NCI-H2107 treated with DMSO at 0.1 percent for 48 hours (cell line): ENCODE measurements at regions not wholly inside any gene's neighbourhood (a gene's known extent, or its start where the extent isn't known, plus 50 kb on each side); places are given as distances from the start of the nearest gene placed in this dataset.

Source experiments
- DNase-seq: peaks from one replicate; lab custom pipeline; 2025; ENCODE audit not compliant: unreplicated experiment; lab: John Stamatoyannopoulos, UW

DNA sequence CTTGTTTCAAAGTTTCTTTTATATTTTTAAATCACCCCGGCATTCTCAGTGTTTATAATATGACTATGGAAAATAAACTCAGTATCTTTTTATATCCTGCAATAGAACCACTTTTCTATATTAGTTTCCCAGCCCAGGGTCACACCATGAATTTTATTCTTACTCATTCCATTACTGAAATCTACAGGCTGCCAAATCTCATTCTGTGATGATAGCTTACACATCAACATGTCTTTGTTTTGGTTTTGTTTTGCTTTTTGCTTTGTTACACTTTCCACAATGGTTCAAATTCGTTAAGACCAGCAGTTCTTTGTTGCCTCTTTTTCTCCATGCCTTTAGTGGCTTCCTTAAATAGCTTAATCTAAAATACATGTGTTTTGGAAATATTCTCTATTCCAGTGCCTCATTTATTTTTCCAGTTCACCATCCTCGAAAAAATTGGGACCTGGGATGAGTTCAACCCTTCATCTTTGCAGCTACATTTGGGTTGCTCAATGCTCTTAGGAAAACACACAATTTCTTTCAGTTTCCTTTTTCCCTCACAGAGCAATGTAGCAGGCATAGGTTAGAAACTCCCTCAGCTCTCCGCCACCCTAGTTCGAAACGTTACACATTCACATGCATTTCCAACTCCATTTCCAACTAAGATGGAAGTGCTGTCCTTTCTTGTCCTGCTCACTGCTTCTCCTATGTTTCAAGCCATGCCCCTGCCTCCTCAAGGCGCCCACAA lies 1146.3 kb downstream of the MAT2B start:
- DNase-seq, result no peak

DNA sequence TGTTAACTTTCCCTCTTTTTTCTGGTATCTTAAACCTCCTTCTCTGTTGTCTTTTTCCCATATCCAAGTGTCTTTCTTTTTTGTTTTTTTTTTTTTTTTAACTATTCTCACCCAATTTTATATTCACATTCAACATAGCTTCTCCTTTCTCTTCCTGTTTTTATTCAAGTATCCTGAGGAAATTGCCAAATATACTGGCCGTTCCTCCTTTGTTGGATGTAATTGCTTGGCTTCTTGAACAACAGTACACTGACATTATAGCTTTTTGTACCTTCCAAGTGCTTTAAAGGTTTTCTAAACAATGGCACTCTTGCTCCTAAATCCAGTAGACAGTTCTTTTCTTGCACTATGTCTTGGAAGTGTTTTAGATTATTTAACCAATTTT lies 1146.8 kb downstream of the MAT2B start:
- no peak for DNase-seq

- no peak for DNase-seq
Measured at GRCh38 chr5:164663198-164663989, 1158.0 kb downstream of the MAT2B start.

- no peak for DNase-seq
Measured at GRCh38 chr5:164671640-164672039, 1166.2 kb downstream of the MAT2B start.

GRCh38 chr5:164672205-164672604 lies 1166.8 kb downstream of the MAT2B start:
- no peak for DNase-seq

- DNase-seq, result no peak
Measured at GRCh38 chr5:164672931-164673694, 1167.7 kb downstream of the MAT2B start.

DNA sequence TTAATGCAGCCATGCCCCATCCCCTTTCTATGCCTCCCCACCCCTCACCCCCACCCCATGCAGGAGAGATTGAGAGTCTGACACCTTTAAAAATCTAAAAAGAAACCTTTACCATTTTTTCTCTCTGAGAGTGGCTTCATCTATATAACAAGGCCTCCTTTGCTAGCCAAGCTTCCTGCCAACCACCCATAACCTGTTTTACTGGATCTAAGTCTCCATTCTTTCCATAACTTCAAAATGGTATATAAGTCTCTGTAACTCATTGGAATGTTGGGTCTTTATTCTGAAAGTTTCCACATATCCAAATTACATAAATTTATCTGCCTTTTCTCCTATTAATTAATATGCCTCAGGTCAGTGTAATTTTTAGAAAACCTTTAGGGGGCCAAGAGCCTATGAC lies 1174.0 kb downstream of the MAT2B start:
- no peak for DNase-seq

- DNase-seq, result no peak
Measured at GRCh38 chr5:164680216-164680615, 1174.8 kb downstream of the MAT2B start.

- no peak for DNase-seq
Measured at GRCh38 chr5:164680812-164681520, 1175.5 kb downstream of the MAT2B start.

DNA sequence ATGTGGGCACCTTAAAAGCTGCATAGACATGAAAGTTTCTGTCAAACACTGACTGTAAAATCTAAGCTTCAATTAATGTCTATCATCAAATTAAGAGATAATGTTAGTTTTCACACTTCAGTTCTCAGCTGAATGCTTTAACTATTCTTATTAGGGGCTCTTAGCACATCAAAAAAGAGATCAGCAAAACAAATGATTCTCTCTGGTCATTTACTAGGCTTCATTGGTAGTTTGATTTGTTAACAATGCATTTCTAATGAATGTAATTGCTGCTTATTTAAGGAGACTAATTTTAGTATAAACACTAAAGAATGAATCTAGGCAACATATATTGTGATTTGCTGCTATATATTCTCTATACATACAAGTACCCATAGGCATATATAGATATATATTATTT lies 1182.0 kb downstream of the MAT2B start:
- no peak for DNase-seq

DNA sequence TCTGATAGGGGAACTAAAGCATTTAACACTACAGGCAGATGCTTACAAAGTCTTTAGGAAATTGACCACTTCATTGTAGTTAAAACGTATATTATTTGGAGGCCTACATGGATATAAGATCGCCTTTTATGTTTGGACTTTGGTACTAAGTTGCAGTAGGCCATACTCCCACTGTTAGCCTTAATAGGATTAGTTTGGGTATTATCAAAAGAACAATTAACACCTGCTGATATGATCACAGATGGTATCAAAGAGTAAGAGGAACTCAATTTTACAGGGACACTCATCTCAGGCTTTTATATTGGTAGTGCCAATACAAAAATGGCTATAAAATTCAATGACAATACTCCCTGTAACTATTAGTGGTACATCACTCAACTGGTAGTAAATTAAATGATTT lies 1183.0 kb downstream of the MAT2B start:
- DNase-seq, result no peak

DNA sequence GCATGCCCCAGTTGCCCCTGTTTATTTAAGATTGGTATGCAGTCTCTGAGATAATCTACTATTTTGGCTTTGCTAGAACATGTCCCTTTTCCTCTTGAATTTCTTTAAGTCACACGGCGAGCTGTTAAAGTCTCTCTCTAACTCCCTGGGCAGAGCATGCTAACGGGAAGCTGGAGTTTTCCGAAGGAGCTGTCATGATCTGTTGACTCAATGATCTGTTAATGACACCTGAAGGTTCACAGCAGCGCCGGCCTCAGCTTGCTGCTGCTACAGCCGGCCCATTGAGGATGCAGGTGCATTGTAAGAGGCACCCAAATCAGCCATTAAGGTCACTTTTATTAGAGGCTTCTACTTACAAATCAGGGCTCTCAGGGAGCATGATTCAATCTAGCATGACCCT lies 1203.4 kb downstream of the MAT2B start:
- no peak for DNase-seq

DNA sequence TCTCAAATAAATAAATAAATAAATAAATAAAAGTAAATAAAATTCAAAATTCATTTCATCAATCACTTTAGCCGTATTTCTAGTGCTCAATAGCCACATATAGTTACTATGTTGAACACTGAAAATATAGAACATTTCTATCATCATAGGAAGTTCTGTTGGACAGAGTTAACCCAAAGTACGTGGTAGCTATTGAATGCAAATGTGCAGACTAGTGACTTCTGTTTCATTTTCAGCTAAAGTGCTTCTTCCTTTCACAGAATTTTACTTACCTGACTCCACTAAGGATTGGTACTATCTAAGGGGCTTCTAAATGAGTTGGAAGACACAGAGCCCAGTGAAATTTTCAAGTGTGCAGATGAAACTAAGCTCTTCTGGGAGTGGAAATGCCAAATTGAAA lies 1208.3 kb downstream of the MAT2B start:
- DNase-seq, result no peak

DNA sequence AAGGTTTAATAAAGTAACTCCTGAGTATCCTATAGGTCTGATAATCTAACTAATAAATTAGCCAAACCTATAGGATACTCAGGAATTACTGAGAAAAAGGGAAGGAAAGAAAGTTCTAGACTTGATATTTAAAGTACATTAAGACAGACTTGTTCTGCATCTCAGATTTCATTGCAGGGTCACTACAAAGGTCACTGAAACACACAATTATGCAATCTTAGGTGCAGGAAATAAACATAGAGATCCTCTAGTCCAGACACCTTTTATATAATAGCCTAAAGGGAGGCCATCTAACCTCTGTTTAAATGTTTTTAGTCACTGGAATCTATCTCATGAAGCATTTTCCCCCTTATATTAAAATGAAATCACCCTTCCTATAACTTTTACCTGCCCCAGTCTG lies 1215.7 kb downstream of the MAT2B start:
- DNase-seq, result no peak

DNA sequence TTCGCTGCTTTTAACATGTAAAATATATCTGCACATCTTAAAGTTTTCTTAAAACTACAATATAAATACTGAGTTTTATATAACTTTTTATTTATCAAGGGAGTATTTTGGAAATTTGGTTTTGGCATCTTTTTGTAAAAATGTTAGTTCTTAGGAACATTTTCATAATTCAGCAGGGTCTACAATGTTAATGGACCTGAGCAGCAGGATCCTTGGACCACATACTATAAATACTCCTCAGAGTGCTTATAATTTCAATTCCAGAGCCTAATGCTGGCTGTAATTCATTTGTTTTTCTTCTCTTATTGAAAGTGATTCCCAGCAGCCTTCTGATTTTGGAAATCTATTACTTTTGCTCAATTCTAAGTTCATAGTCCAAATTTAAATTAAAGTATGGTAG lies 1216.2 kb downstream of the MAT2B start:
- DNase-seq, result no peak

- DNase-seq, result no peak
Measured at GRCh38 chr5:164722702-164723101, 1217.3 kb downstream of the MAT2B start.

DNA sequence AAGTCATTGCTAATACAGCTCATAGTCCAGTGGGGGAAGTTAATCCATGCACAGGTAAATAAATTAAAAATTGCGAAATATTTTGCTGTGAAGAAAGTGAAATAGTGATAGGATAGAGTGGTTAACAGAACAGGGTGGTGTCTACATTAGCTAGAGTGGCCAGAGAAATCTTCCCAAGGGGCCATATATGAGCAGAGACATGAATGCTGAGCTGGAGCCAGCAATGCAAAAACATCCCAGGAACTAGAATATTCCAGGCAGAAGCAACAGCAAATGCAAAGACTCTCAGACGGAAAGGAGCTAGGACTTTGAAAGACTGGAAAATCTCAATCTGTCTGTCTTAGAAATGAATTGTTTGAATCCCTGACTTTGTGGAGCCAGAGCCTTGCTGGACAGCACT lies 1221.6 kb downstream of the MAT2B start:
- DNase-seq, result no peak

GRCh38 chr5:164728733-164729132 lies 1223.3 kb downstream of the MAT2B start:
- DNase-seq, result no peak

DNA sequence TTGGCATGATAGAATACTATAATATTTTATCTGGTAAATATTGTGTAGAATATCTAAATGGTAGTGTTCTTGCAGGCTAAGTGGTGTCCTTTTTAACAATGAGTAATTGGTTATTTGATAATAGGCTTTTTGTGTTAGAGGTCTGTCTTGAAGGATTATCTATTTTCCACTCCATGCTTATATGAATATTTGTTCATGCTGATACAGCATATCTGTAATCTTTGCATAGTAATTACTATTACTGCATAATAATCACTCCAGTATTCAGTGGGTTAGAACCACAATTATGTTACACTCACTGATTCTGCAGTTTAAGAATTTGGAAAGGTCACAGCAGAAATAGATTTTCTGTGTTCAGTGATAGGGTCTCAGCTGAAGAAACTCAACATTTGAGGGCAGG lies 1229.9 kb downstream of the MAT2B start:
- DNase-seq, result no peak

DNA sequence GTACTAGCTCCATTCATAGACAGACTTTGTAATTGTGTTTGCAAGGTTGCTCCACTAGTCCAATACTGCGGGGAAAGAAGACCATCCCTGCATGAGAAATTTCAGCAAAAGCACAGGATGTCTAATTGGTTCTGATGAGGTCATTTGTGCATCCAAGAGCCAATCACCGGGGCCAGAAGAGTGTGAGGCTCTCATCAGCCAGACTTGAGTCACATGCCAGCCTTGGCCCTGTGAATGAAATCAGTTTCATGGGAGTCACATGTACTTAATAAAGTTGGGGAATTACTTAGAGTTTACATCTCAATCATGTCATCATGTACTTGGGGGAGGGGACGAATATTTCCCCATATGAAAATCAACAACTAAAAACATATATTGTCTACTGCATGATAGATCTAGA lies 1236.0 kb downstream of the MAT2B start:
- DNase-seq, result no peak

- DNase-seq, result no peak
Measured at GRCh38 chr5:164742025-164742424, 1236.6 kb downstream of the MAT2B start.
